NCI-H146 (cell line): ENCODE measurements at regions not wholly inside any gene's neighbourhood (a gene's known extent, or its start where the extent isn't known, plus 50 kb on each side); places are given as distances from the start of the nearest gene placed in this dataset.
"Not testable (repeated sequence)": the region's sequence is repeated elsewhere in the genome, so short reads cannot be mapped to it uniquely, and the experiment has no call there.

Experiments used
- DNase-seq: peaks from one replicate; lab custom pipeline; 2025; lab: John Stamatoyannopoulos, UW

DNA sequence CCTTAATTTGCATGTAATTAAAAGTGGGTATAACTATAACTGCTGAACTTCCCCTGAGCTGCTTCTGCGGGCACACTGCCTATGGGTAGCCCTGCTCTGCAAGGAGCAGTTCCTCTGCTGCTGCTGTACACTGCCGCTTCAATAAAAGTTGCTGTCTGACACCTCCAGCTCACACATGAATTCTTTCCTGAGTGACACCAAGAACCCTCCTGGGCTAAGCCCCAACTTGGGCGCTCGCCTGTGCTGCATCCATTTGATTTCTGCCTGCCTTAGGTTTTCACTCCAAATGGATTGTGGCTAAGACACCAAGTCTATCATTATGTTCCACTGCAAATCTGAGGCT, 215.7 kb downstream of the ANAPC1 start:
- DNase-seq: no peak

DNA sequence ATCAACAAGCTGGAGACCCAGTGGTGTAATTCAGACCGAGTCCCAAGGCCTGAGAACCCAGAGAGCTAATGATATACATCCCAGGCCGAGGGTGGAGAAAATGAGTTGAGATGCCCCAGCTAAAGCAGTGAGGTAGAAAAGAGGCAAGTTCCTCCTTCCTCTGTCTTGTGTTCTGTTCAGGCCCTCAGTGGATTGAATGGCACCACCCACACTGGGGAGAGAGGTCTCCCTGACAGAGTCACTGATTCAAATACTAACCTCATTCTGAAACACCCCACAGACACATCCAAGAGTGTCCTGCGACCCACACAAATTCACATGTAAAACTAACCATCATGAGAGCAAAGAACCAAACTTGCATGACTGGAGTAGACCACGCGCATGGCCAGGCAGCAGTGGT, 215.3 kb downstream of the ANAPC1 start:
- DNase-seq: no peak

DNA sequence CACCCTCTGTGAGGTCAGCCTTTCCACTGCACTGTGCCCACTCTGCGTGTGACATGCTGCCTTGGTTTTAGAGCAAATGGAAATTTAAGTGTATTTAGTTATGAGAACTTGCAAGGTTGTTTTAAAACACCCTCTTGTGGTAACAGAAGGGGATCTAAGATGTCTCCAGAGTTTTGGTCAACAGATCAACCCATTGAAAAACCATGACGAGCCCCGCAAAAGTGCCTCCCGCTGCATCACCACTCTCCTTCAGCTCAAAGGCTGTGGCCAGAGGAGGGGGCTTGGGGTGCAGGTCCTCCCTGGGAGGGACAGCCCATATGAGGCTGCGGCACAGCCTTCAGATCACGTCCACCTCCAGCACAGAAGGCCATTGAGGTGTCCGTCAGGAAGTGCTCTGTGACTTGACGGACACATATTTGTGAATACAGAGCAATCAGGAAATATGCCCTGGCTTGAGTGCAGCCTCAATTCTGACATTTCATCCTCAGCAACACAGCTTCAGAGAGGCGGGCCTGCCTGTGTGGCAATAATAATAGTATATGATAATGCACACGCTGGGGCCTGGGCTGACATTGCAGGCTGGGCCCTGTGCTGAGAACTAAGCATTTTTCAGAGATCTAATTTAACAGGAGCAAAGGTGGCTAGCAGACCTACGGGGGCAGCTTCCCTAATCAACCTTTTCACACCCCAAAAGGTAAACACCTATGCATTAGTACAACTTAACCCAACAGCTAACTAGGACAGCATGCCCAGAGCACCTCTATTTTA, 213.9 kb downstream of the ANAPC1 start:
- no peak for DNase-seq

DNA sequence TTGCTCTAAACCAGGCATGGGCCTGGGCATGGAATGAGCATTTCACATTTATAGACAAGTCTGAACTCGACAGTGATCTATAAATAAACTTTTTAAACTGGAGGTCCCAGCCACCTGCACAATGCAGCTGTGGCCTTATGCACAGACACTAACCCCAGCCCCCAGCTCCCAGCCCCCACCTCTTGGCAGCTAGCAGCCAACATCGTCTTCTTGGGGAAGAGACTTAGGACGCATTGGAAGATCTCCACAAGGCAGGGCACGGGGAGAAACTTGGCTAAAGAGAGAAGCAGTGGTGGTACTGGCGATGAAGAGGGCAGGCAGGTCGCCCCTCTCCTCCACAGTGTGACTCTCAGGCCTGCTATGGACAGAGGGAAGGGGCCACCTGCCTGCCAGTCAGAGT, 213.2 kb downstream of the ANAPC1 start:
- DNase-seq: no peak

DNA sequence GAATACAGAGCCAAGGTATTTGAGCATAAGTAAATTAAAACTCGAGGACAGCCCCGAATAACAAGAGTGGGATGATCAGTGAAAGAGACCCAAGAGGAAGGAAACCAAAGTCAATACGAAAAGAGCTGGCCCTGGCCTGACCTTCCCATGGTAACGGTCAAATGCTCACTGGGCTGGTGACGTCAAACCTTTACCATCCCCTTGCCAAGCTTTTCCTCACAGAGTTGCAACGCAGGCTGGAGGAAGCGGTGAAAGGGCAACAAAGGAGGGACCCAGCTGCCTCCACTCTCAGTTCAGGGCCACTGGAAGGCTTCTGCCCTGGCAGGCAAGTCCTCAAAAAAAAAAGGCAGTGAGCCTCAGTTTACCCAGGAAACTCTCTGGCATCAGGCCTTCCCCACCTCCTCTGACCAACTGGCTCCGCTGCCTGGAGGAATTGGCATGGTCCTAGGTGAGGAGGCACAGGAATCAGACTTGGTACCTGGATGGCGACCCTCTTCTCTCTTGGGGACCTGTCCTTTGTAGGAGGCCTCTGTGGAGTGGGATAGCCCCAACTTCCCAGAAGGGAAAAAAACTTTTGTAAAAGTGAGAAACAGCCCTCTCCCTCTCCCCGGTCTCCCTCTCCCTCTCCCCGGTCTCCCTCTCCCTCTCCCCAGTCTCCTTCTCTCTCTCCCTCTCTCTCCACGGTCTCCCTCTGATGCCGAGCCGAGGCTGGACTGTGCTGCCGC, 212.4 kb downstream of the ANAPC1 start:
- no peak for DNase-seq

DNA sequence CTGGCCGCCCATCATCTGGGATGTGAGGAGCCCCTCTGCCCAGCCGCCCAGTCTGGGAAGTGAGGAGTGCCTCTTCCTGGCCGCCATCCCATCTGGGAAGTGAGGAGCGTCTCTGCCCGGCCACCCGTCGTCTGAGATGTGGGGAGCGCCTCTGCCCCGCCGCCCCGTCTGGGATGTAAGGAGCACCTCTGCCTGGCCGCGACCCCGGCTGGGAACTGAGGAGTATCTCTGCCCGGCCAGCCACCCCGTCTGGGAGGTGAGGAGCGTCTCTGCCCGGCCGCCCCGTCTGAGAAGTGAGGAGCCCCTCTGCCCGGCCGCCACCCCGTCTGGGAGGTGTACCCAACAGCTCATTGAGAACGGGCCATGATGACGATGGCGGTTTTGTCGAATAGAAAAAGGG, 211.4 kb downstream of the ANAPC1 start:
- not testable (repeated sequence) for DNase-seq

DNA sequence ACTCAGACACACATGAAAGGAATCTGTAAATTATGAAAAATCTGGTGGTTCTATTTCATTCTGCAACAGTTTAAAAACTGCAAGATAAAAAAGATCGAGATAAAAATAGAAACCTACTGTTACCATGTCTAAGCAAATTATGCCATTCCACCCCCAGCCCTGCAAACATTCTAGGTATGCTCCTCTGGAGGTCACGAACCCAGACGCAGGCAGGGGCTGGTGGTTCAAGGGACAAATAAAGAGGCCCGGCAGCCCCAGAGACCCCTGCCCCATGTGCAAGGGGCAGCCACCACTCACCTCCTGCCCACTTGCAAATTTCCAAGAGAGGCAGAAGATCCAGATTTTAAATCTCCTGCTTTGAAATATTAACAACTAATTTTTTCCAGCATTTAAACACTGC, 210.5 kb downstream of the ANAPC1 start:
- no peak for DNase-seq

DNA sequence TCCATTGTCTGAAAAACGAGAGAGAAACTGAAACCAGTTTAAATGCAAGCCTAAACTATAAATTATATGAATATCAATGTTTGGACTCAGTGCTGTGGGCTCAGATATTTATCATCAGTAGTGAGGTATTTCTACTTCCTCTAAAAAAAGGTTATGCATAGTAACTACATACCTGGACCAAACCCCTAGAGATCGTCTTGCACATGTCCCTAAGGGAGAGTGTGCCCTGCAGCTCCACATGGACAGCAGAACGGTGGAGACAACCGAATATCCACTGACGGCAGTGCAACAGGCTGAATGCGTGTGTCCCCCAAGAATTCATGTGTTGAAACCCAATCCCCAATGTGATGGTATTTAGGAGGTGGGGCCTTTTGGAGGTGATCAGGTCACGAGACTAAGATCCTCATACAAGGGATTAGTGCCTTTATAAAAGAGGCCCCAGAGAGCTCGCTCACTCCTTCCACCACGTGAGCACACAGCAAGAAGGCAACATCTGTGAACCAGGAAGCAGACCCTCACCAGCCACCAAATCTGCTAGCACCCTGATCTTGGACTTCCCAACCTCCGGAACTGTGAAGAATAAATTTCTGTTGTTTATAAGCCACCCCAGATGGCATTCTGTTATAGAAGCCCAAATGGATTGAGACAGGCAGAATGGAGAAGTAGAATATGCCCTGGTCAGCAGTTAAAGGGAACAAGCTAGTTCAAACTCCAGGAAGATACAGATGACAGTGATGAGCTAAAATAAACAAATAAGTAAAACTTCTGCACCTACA, 208.4 kb downstream of the ANAPC1 start:
- DNase-seq: no peak

DNA sequence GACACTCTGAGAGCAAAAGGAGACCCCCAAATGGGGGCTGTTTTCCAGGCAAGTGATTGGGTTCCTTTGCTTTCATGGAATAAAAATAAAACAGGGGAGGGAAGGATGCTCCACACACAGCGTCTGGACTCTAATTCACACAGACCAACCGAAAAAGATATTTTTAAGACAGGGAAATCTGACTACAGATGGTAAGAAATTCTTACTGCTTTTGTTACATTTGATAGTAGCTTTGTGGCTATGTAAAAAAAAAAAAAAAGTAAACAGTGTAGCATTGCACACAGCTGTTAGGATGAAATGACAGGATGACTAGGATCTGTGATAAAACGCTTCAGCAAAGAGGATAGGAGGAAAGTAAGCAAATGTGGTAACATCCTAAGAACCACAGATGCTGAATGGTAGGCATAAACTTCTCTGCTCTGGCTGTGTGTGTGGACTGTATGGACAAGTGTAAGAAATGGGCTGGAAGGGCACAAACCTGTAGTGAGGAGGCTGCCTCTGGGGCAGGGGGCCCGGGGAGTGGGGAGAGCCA, 207.6 kb downstream of the ANAPC1 start:
- DNase-seq: no peak

DNA sequence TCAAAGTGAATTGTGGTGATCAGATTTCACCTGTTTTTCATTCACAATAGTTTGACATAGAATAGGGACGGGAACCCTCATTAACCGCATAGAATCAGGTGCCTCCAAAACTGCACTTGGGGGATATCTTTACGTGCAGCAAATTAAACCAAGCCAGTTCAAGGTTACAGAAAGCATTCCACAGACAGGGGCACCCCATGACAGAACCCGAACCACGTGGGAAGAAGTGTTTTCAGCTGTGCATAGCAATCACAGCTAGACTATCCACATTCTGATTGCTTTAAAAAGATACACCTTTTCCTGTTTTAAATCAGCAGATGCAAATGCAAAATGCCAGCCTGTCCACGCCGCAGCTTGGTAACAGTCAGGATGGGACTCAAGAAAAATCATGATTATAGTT, 205.8 kb downstream of the ANAPC1 start:
- no peak for DNase-seq

DNA sequence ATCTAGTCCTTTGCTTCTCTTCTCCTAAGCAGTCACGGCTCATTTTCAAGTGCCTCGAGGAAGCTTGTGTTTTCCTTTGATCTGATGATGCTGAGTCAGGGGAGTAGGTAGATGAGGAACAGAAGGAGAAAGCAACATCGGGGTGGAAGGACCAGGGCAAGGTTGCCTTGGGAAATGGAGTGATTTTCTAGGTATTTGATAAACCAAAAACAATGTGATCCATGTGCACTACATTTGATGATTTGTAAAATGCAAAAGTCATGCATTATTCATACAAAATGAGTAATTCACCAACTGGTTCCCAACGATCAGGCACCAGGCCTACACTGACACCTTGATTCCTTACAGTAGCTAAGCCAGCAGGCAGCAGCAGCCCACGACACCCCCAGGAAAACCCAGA, 205.3 kb downstream of the ANAPC1 start:
- DNase-seq: no peak

DNA sequence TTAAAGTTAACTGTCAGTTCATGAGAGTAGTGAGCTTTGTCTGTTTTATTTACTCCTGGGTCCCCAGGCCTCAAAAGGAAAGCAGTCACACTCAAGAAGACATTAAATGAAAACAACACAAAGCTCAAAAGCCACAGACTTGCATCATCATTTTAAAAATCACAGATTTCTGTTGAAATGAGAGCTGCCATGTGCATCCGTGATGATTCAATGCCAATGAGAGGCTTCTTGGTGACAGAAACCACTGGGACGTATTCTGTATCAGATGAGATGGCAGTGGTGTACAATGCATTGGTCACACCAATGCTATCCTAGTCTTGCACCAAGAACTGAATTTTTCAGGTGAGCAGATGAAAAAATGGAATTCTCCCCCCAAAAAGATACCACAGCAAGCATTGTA, 204.8 kb downstream of the ANAPC1 start:
- no peak for DNase-seq

DNA sequence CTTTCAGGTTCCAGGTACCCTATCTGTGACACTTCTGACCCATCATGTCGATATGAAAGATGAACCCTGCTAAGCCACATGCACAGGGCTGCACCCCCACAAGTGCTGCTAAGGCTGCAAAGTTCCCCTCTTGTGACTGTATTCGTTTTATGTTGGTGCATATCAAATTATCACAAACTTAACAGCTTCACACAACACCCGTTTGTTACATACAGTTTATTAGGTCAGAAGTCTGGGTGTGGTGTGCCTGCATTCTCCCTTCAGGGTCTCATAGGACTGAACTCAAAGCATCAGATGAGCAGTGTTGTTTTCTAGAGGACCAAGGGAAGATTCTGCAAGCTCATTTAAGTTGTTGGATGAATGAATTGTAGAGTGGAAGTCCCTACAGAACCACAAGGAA, 199.4 kb downstream of the ANAPC1 start:
- no peak for DNase-seq

DNA sequence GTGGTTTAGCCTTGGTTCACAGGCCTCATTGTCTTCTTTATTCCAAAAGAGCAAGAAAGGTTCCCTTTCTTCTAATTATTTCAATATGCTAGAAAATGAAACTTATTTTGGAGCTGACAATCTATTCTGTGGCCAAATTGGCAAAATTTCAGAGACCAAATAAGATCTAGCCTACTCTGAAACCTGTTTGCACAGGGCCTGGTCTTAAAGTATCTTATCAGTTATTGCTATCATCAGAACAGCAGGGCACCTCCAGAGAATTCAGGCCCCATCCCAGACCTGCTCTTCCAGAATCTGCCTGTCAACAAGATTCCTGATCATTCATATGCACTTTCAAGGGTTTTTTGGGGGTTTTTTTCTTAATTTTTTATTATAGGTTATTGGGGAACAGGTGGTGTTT, 198.7 kb downstream of the ANAPC1 start:
- no peak for DNase-seq

DNA sequence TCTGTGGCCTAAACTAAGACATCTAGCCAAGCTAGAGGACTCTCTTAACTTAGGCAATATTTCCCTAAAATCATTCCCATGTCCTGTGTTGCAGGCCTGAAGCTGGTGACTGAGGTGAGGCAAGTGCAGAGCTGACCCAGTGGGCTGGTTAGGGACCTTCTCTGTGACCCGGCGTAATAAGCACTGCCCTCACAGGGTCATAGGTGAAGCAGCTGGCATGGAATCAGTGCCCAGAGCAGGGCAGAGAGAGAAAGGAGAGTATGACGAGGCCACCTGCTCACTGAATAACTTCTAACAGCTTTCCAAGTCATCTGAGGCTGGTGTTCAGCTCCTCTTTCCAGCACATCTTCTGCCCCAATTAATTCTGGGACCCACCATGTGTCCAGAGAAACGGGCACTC, 197.0 kb downstream of the ANAPC1 start:
- no peak for DNase-seq

DNA sequence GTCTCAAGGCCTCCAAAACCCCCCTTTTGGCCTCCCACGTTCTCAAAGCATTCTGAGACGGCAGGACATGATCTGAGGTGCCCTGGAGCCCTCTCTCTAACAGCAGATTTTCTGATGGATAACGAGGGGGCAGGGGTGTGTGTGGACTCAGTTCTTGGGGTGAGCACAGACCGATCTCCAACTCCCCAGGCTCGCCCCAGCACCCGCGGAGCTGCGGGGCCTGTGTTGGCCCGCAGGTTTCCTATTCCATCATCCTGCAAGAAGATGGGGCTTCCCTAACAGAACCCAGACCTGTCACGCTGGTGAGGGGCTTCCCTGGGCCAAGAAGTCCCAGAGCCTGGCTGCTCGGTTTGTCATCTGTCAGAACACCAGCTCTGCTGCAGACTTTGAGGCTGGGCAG, 196.1 kb downstream of the ANAPC1 start:
- no peak for DNase-seq

DNA sequence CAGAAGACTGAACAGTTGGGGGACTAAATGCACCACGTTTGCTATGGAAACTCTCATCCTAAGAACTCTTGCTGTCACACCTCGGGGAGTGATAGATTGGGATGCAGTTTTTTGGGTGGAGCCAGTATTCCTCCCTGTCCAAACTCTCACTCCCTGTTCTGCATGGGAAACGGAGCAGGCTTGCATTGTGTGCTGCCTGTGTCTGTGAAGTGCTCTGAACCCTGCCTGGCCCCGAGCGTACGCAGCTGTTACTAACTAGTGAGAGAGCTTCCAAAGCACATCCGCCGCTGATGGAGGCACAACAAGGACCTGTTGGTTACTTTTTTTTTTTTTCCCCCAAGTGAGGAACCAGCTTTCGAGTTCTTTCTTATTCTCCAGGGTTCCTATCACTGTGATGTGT, 195.5 kb downstream of the ANAPC1 start:
- DNase-seq: no peak

DNA sequence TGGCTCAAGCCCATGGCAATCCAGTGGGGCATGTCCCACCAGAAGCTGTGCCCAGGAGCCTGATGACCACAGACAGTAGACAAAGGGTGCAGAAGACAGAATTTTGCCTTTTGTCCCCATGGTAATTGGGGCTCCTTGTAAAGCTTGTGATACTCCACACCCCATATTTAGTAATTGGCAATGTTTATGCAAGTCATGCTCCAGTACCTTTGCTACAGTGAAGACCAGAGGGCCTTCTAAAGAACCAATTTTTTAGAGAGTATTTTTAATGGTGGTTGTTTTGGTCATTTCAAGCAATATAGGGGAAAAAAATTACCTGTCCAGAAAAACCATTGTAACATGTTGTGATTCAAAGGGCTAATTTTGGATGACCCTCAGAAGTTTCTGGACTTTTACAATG, 194.8 kb downstream of the ANAPC1 start:
- DNase-seq: no peak

DNA sequence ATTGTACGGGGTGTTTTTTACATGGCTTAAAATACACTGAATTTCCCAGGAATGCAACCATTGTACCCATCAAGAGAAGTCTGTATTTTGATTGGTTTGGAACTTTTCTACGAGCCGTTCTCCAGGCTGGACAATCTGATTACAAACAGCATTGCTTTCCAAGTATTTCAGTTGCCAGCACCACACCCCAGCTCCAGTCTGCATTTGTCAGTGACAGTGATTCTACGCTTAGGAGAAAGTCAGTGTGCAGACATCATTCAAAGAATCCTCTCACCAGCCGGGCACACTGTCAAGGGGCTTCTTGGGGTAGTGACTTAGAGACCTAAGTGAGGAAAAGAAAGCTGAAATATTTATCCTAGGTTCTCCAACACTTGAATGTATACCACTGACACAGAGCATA, 194.1 kb downstream of the ANAPC1 start:
- DNase-seq: no peak

DNA sequence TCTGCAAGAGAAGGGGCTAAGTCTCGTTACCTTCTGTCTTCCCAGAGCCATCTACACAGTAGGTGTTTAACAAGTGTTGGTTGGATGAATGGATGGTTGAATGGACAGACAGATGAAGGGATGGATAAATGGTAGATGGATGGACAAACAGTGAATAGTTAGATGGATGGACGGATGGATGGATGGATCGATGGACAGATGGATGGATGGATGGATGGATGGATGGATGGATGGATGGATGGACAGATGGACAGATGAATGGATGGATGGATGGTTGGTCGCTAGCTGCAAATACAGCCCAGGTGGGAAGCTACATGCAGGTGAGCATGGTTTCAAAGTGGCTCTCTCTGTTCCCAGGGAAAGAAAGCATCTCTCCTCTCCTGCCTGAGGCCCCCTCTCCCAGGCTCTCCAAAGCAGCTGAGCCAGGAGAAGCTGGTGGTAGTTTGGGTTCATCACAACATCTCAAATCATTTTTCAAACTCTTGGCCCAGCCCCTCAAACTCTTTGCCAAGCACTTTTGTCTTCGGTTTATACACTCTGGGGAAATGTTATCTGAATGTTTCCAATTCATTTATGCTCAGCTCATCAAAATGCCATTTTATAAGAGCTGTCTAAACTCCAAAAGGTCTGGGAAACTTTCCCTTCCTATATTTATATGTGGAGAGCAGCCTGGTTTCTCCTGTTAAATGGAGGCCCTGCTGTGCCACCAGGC, 192.7 kb downstream of the ANAPC1 start:
- DNase-seq: no peak

DNA sequence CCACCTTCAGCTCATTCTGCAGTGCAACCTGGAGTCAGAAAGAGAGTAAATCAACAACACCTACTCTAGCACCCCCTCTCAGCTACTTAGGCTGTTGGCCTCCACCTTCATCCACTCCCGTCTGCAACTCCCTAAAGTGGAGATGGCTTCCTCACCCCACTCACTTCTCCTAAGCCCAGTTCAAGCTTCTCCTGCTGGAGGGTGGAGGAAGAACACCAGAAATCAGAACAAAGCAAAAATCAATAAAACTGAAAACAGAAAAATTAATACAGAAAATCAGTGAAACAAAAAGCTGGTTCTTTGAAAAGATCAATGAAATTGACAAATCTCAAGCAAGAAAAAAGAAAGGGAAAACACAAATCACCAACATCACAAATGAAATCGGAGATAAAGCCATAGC, 191.7 kb downstream of the ANAPC1 start:
- no peak for DNase-seq

DNA sequence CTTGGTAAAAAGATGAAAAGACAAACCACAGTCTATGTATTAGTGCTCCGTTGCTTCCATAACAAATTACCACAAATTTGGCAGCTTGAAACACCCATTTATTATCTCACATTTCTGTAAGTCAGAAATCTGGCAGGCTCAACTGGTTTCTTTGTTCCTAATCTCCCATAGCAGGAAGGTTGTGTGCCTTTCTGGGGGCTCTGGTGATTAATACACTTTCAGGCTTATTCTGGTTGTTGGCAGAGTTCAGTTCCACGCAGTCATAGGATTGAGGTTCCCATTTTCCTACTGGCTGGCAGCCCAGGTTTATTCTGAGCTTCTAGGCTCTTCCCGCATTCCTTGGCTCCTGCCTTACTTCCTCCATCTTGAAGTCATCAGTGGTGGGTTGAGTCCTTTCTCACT, 189.3 kb downstream of the ANAPC1 start:
- no peak for DNase-seq
